Neuron (in vitro differentiated cells): ENCODE measurements at regions not wholly inside any gene's neighbourhood (a gene's known extent, or its start where the extent isn't known, plus 50 kb on each side); places are given as distances from the start of the nearest gene placed in this dataset.

ENCODE experiments used
- H2AFZ ChIP-seq: one replicate; pipeline ENCODE4 v1.6.1; 2013; ENCODE audit warnings: low read depth, mild to moderate bottlenecking, inconsistent platforms, low read length, moderate library complexity
- H3K27me3 ChIP-seq: one replicate; pipeline ENCODE4 v1.6.1; 2013; ENCODE audit warnings: low read length; ENCODE audit not compliant: insufficient read depth
- H3K36me3 ChIP-seq: one replicate; pipeline ENCODE4 v1.6.1; 2013; ENCODE audit warnings: low read length; ENCODE audit not compliant: insufficient read depth
- H3K4me1 ChIP-seq: one replicate; pipeline ENCODE4 v1.6.1; 2013; ENCODE audit warnings: low read length; ENCODE audit not compliant: insufficient read depth
- H3K4me3 ChIP-seq: 2 replicates; pipeline ENCODE4 v1.5.1; 2013; ENCODE audit warnings: mild to moderate bottlenecking, low read length, moderate library complexity
- H3K9me3 ChIP-seq: one replicate; pipeline ENCODE4 v1.6.1; 2013; ENCODE audit warnings: low read length

GRCh38 chr10:2958659-2959058, 108.7 kb upstream of the PFKP start:
- Histone ChIP-seq H3K4me3 (no peak overlapping the region), H3K27me3 (no peaks in the 10 kb centered on the region), H3K36me3 (no peaks in the 10 kb centered on the region), H2AFZ (no peak overlapping the region), H3K9me3 (no peaks in the 10 kb centered on the region), H3K4me1 (no peaks in the 10 kb centered on the region)

DNA sequence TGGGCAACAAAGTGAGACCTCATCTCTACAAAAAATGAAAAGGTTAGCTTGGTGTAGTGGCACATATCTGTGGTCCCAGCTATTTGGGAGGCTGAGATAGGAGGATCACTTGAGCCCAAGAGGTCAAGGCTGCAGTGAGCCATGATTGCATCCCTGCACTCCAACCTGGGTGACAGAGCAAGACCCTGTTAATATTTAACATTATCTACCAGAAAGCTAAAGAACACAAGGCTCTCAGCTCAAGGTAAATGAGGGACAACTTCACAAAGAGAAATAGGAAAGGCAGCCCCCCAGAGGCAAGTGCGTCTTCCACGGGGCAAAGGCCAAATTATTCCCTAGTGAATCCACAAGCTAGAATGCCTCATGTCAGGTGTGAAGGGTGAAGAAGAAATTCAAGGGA, 109.6 kb upstream of the PFKP start:
- H2AFZ ChIP-seq: no peak overlapping the region

DNA sequence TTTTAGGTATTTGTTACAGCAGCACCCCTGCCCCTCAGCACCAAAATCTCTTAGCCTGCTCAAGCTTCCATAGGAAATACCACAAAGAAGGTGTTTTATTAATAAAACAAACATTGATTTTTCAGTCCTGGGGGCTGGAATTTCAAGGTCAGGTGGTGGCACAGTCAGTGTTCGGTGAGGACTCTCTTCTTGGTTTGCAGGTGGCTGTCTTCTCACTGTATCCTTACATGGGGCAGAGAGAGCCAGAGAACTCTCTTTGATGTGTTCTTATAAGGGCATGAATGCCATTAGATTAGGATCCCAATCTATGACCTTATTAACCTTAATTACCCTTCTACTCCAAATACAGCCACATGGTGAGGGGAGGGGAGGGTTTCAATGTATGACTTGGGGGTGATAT, 112.3 kb upstream of the PFKP start:
- Histone ChIP-seq H2AFZ (no peak overlapping the region), H3K4me3 (no peak overlapping the region), H3K27me3 (no peaks in the 10 kb centered on the region), H3K9me3 (no peaks in the 10 kb centered on the region), H3K4me1 (no peaks in the 10 kb centered on the region), H3K36me3 (no peaks in the 10 kb centered on the region)

More for the DNA sequence above, 109.6 kb upstream of the PFKP start:
- Histone ChIP-seq H3K27me3 (no peaks in the 10 kb centered on the region), H3K4me1 (no peaks in the 10 kb centered on the region), H3K36me3 (no peaks in the 10 kb centered on the region), H3K4me3 (no peak overlapping the region), H3K9me3 (no peaks in the 10 kb centered on the region)

DNA sequence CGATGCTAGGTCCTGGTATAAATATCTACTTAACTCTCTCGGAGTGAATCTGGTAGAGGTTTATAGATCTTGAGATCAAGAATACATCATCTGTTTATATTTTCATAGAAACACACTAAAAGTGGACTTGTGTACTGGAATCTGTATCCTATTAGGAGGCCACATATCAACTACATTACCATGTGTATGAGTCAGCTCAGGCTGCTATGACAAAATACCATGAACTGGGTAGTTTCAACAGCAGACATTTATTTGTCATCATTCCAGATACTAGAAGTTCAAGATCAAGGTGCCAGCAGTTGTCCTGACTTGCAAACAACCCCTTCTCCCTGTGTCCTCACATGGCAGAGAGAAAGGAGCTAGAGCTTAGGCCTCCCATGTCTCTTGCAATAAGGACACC, 113.9 kb upstream of the PFKP start:
- Histone ChIP-seq H3K4me3 (no peak overlapping the region), H3K4me1 (no peaks in the 10 kb centered on the region), H3K36me3 (no peaks in the 10 kb centered on the region), H3K27me3 (no peaks in the 10 kb centered on the region), H2AFZ (no peak overlapping the region), H3K9me3 (no peaks in the 10 kb centered on the region)

DNA sequence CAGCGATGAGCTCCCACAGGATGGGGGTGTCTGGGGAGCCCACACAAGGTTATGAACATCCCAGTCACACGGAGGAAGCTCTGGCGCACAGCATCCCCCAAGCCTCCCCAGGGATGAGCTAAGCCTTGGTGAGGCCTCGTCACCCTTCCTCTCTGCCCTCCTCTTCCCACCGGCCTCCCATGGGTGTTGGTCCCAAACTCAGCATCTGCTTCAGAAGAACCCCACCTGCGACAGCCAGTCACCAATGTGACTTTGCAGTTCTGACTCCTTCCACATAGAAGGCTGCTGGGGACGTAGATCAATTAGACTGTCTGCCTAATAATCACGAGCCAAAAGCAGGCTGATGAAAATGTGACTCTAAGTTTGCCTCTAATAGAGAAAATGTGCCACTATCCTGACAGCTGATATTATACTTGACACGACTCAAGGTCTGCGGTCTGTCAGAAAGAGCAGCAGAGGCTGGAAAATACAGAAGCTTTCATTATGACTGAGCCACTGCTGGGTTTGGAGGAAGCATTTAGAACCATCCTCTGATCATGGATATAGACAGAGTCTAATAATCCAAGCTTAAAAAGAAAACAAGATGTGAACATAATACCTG, 116.0 kb upstream of the PFKP start:
- H3K4me3 ChIP-seq: no peak overlapping the region
- H3K4me1 ChIP-seq: no peaks in the 10 kb centered on the region
- H3K27me3 ChIP-seq: no peaks in the 10 kb centered on the region
- H3K36me3 ChIP-seq: no peaks in the 10 kb centered on the region
- no peak overlapping the region for H2AFZ ChIP-seq
- H3K9me3 ChIP-seq: no peaks in the 10 kb centered on the region

- Histone ChIP-seq H3K4me3 (no peak overlapping the region), H3K27me3 (no peaks in the 10 kb centered on the region), H2AFZ (no peak overlapping the region), H3K4me1 (no peaks in the 10 kb centered on the region), H3K36me3 (no peaks in the 10 kb centered on the region), H3K9me3 (no peaks in the 10 kb centered on the region)
These were observed 116.8 kb upstream of the PFKP start for GRCh38 chr10:2950546-2950945.

GRCh38 chr10:2949948-2950354, 117.4 kb upstream of the PFKP start:
- no peak overlapping the region for H2AFZ ChIP-seq
- H3K36me3 ChIP-seq: no peaks in the 10 kb centered on the region
- H3K4me1 ChIP-seq: no peaks in the 10 kb centered on the region
- H3K27me3 ChIP-seq: no peaks in the 10 kb centered on the region
- H3K4me3 ChIP-seq: no peak overlapping the region
- no peaks in the 10 kb centered on the region for H3K9me3 ChIP-seq

DNA sequence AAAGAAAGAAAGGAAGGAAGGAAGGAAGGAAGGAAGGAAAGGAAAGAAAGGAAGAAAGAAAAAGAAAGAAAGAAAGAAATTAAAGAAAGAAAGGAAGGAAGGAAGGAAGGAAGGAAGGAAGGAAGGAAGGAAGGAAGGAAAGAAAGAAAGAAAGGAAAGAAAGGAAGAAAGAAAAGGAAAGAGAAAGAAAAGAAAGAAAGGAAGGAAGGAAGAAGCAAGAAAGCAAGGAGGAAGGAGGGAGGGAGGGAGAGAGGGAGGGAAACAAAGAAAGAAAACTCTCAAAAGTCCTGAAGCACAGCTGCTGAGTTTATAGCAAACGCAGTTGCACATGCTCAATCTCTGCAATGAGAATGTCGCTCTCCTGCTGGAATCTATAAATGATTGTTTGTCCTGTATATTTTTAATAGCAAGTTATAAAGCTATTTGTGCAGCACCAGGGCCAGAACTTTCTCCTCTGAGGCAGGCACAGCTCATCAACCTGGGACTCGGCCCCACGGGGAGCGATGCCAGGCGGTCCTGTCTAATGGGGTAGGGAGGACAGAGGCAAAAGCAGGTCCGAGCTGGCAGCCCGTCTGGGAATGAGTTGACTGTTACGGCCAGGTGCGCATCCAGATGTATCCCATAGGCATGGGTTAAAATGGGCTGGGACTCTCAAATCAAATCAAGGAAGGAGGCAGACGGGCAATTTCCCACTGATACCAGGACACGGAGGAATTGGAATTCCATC, 118.0 kb upstream of the PFKP start:
- no peak overlapping the region for H3K4me3 ChIP-seq
- H3K27me3 ChIP-seq: no peaks in the 10 kb centered on the region
- H3K9me3 ChIP-seq: no peaks in the 10 kb centered on the region
- H2AFZ ChIP-seq: no peak overlapping the region
- no peaks in the 10 kb centered on the region for H3K4me1 ChIP-seq
- H3K36me3 ChIP-seq: no peaks in the 10 kb centered on the region

DNA sequence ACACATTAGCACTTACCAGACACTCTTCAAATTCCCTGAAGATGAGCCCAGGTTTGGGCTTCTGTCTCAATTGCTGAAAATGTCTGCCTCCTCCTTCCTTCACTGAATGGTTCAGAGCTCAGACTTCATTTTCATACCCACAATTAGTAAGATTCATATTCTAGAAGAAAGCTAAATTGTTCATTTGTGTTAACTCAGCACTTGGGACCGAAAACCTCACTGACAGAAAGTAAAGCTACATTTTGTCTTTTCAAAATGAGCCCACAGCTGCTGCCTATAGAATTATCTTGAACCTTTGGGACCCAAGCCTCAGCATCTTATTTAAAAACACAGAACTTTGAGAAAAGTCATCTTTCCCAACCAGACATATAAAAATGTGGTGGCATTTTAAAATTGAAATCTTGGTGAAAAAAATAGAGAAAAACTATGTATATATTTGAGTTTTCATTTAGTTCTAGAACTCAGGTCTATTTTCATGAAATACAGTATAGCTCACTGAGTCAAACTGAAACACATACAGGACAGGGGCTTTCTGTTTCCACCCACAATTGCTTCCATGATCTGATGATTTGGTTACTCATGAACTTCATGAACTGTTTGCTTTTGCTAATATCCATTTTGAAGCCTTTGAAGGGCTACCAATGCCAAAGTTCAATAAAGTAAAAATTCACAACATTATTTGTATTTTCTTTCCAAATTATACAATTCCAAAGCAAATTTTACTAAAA, 119.1 kb upstream of the PFKP start:
- no peak overlapping the region for H3K4me3 ChIP-seq

GRCh38 chr10:2944788-2945187, 122.6 kb upstream of the PFKP start:
- no peak overlapping the region for H3K4me3 ChIP-seq
- no peaks in the 10 kb centered on the region for H3K4me1 ChIP-seq
- H2AFZ ChIP-seq: no peak overlapping the region
- H3K9me3 ChIP-seq: no peaks in the 10 kb centered on the region
- no peaks in the 10 kb centered on the region for H3K36me3 ChIP-seq
- no peaks in the 10 kb centered on the region for H3K27me3 ChIP-seq

More for the DNA sequence above, 119.1 kb upstream of the PFKP start:
- H3K36me3 ChIP-seq: no peaks in the 10 kb centered on the region
- no peaks in the 10 kb centered on the region for H3K27me3 ChIP-seq
- no peak overlapping the region for H2AFZ ChIP-seq
- no peaks in the 10 kb centered on the region for H3K9me3 ChIP-seq
- no peaks in the 10 kb centered on the region for H3K4me1 ChIP-seq

GRCh38 chr10:2943932-2944614, 123.3 kb upstream of the PFKP start:
- Histone ChIP-seq H3K4me1 (no peaks in the 10 kb centered on the region), H2AFZ (no peak overlapping the region), H3K27me3 (no peaks in the 10 kb centered on the region), H3K4me3 (no peak overlapping the region), H3K9me3 (no peaks in the 10 kb centered on the region), H3K36me3 (no peaks in the 10 kb centered on the region)

- Histone ChIP-seq H3K36me3 (no peaks in the 10 kb centered on the region), H2AFZ (no peak overlapping the region), H3K4me1 (no peaks in the 10 kb centered on the region), H3K27me3 (no peaks in the 10 kb centered on the region), H3K9me3 (no peaks in the 10 kb centered on the region), H3K4me3 (no peak overlapping the region)
These were observed 124.4 kb upstream of the PFKP start for GRCh38 chr10:2942938-2943337.

- Histone ChIP-seq H3K4me3 (no peak overlapping the region), H3K27me3 (no peaks in the 10 kb centered on the region), H3K9me3 (no peaks in the 10 kb centered on the region), H3K36me3 (no peaks in the 10 kb centered on the region), H3K4me1 (no peaks in the 10 kb centered on the region), H2AFZ (no peak overlapping the region)
These were observed 128.5 kb upstream of the PFKP start for GRCh38 chr10:2938869-2939268.
